SK-N-SH (cell line): ENCODE measurements at regions not wholly inside any gene's neighbourhood (a gene's known extent, or its start where the extent isn't known, plus 50 kb on each side); places are given as distances from the start of the nearest gene placed in this dataset.

Experiments used
- CTCF ChIA-PET: fragments of 300-600, 350-600 bp; formaldehyde crosslinking; extraction: SDS; loops from one replicate; lab custom pipeline; 2021; lab: Yijun Ruan, JAX
- POLR2A ChIA-PET: fragments of 350-600 bp; sonication (Branson Sonifier 250); formaldehyde crosslinking; extraction: SDS; loops from one replicate; lab custom pipeline; 2020; ENCODE audit warnings: antibody characterized with exemption, inconsistent platforms; lab: Yijun Ruan, JAX
- DNase-seq: peaks from one replicate; pipeline ENCODE4 v3.0.0; 2012
- H2AFZ ChIP-seq: fragments of 200-600 bp; sonication (generic); 2 replicates; pipeline ENCODE4 v1.8.1; 2016; ENCODE audit warnings: antibody characterized with exemption, mild to moderate bottlenecking, low read depth
- H3F3A ChIP-seq: fragments of 200-600 bp; sonication (generic); replicated peaks from 2 replicates; pipeline ENCODE3; 2016; ENCODE audit warnings: antibody characterized with exemption, mild to moderate bottlenecking; ENCODE audit not compliant: insufficient read depth
- H3K27ac ChIP-seq, 2 experiments: fragments of 200-500 bp in 1 of 2; fragments of 200-600 bp in 1 of 2; sonication (Bioruptor generic) in 1 of 2; sonication (generic), shearing (Covaris generic) in 1 of 2; 2 replicates each; pipeline versions ENCODE4 v1.5.1 to v1.6.1; 2014 to 2016; ENCODE audit warnings: low read depth in 2 of 2, inconsistent platforms in 1 of 2, low read length in 1 of 2, mild to moderate bottlenecking in 1 of 2, mixed read lengths in 1 of 2
- H3K27me3 ChIP-seq: fragments of 200-600 bp; sonication (generic), shearing (Covaris generic); 2 replicates; pipeline ENCODE4 v1.6.1; 2016; ENCODE audit warnings: mixed run types; ENCODE audit not compliant: insufficient read depth
- H3K36me3 ChIP-seq, 2 experiments: fragments of 200-500 bp in 1 of 2; fragments of 200-600 bp in 1 of 2; sonication (Bioruptor generic) in 1 of 2; sonication (generic) in 1 of 2; replicated peaks in 1 of 2; 2 replicates each; pipeline versions ENCODE3 to v1.5.1; 2014 to 2016; ENCODE audit warnings: low read length in 1 of 2, mild to moderate bottlenecking in 1 of 2; ENCODE audit not compliant: insufficient read depth in 2 of 2, control insufficient read depth in 1 of 2
- H3K4me1 ChIP-seq, 2 experiments: fragments of 200-500 bp in 1 of 2; fragments of 200-600 bp in 1 of 2; sonication (Bioruptor generic) in 1 of 2; sonication (generic), shearing (Covaris generic) in 1 of 2; 2 replicates each; pipeline versions ENCODE4 v1.5.1 to v1.6.1; 2014 to 2016; ENCODE audit warnings: low read depth in 1 of 2, low read length in 1 of 2, mixed run types in 1 of 2; ENCODE audit not compliant: insufficient read depth in 2 of 2, control insufficient read depth in 1 of 2
- H3K4me2 ChIP-seq: fragments of 200-600 bp; sonication (generic), shearing (Covaris generic); 2 replicates; pipeline ENCODE4 v1.6.1; 2017; ENCODE audit warnings: mixed run types
- H3K4me3 ChIP-seq, 2 experiments: fragments of 200-500 bp in 1 of 2; fragments of 200-600 bp in 1 of 2; sonication (Bioruptor generic) in 1 of 2; sonication (generic), shearing (Covaris generic) in 1 of 2; 2 replicates each; pipeline versions ENCODE4 v1.5.1 to v1.8.1; 2014 to 2016; ENCODE audit warnings: low read depth in 2 of 2, inconsistent platforms in 1 of 2, low read length in 1 of 2, mild to moderate bottlenecking in 1 of 2, mixed read lengths in 1 of 2, moderate library complexity in 1 of 2
- H3K79me2 ChIP-seq: fragments of 200-600 bp; sonication (generic); 2 replicates; pipeline ENCODE4 v1.8.1; 2017; ENCODE audit warnings: mild to moderate bottlenecking; ENCODE audit not compliant: insufficient read depth
- H3K9ac ChIP-seq: fragments of 200-600 bp; sonication (generic); 2 replicates; pipeline ENCODE4 v1.6.1; 2017; ENCODE audit warnings: mixed run types
- H3K9me2 ChIP-seq: fragments of 200-600 bp; sonication (generic); 2 replicates; pipeline ENCODE4 v1.6.1; 2017; ENCODE audit warnings: mixed run types
- H3K9me3 ChIP-seq: fragments of 200-600 bp; sonication (generic); 2 replicates; pipeline ENCODE4 v1.6.1; 2017; ENCODE audit warnings: mixed run types, mild to moderate bottlenecking, moderate library complexity
- H4K20me1 ChIP-seq: fragments of 200-600 bp; sonication (generic); 2 replicates; pipeline ENCODE4 v1.6.1; 2017; ENCODE audit warnings: mild to moderate bottlenecking, mixed run types; ENCODE audit not compliant: insufficient read depth
- CHD2 ChIP-seq: fragments of 150-350 bp; IDR thresholded peaks from 2 replicates; pipeline ENCODE4 v1.6.1; 2018; ENCODE audit warnings: low read length; ENCODE audit not compliant: partially characterized antibody
- ELF1 ChIP-seq: IDR thresholded peaks from 2 replicates; pipeline ENCODE4 v1.4.0; 2012
- EZH2phosphoT487 ChIP-seq: fragments of 200-600 bp; sonication (generic); IDR thresholded peaks from 2 replicates; pipeline ENCODE4 v1.6.1; 2017; ENCODE audit warnings: low read depth, mixed run types, mild to moderate bottlenecking, antibody characterized with exemption, moderate library complexity, borderline replicate concordance
- JUND ChIP-seq: IDR thresholded peaks from 2 replicates; pipeline ENCODE4 v1.4.0; 2012
- MXI1 ChIP-seq: IDR thresholded peaks from 2 replicates; pipeline ENCODE4 v1.6.1; 2012; ENCODE audit warnings: mild to moderate bottlenecking, low read depth, low read length, improper control_type of control experiment
- NRF1 ChIP-seq: IDR thresholded peaks from 2 replicates; pipeline ENCODE4 v1.6.1; 2012; ENCODE audit warnings: low read depth, mild to moderate bottlenecking, low read length
- POLR2AphosphoS5 ChIP-seq: IDR thresholded peaks from 2 replicates; pipeline ENCODE4 v1.6.1; 2012; ENCODE audit warnings: low read depth, low read length
- RXRA ChIP-seq: IDR thresholded peaks from 2 replicates; pipeline ENCODE4 v1.4.0; 2012; ENCODE audit warnings: low read depth, mild to moderate bottlenecking, borderline replicate concordance
- SIN3A ChIP-seq: IDR thresholded peaks from 2 replicates; pipeline ENCODE4 v1.6.1; 2012; ENCODE audit warnings: low read depth, mild to moderate bottlenecking, low read length, moderate library complexity, borderline replicate concordance
- TAF1 ChIP-seq: IDR thresholded peaks from 2 replicates; pipeline ENCODE4 v1.6.1; 2012; ENCODE audit warnings: low read depth, mild to moderate bottlenecking, low read length, moderate library complexity, borderline replicate concordance
- TEAD4 ChIP-seq: IDR thresholded peaks from 2 replicates; pipeline ENCODE4 v1.4.0; 2012; ENCODE audit warnings: mild to moderate bottlenecking, borderline replicate concordance; ENCODE audit not compliant: insufficient read depth
- YY1 ChIP-seq: IDR thresholded peaks from 2 replicates; pipeline ENCODE4 v1.4.0; 2012; ENCODE audit warnings: low read depth, mild to moderate bottlenecking
- WGBS: methylation state at CpG from one replicate; pipeline ENCODE4 v1.1.6; 2017; ENCODE audit warnings: low lambda C conversion rate; 5-methylcytosine and 5-hydroxymethylcytosine counted together
- TF ChIP-seq, protein P1 (sequence below): IDR thresholded peaks from 2 replicates; pipeline ENCODE4 v1.4.0; 2012; ENCODE audit warnings: low read depth, borderline replicate concordance
- TF ChIP-seq, protein P2 (sequence below): fragments of 150-350 bp; IDR thresholded peaks from 2 replicates; pipeline ENCODE4 v1.6.1; 2017; ENCODE audit warnings: antibody characterized with exemption, low read length, low read depth, borderline replicate concordance
- TF ChIP-seq, protein P3 (sequence below): fragments of 150-350 bp; IDR thresholded peaks from 2 replicates; pipeline ENCODE4 v1.6.1; 2016; ENCODE audit warnings: mild to moderate bottlenecking, low read depth, low read length

DNA sequence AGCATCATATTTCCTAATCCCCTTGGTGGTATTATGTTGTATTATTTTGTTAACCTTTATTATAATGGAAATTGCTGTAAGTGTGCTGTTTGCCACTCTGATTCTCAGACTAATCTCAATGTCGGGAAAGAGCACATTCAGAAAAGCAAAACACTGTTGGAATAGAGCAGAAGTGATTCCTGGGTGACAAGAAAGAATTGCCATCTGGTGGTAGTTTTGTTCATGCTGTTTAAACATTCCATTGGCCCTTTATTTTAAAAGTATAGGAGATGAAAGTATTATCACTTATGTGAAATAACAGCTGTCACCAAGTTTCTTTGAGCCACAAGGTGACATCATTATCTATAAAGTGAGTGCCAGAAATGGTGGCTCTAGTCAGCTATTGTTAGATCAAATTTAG is 301.3 kb upstream of the SGCD start:
- no peaks in the 10 kb centered on the region for H3K9me3 ChIP-seq
- no peak overlapping the region for H3K27ac ChIP-seq
- H3K36me3 ChIP-seq: no peaks in the 10 kb centered on the region
- ChIA-PET CTCF (no interaction called here), POLR2A (no interaction called here)
- H4K20me1 ChIP-seq: no peaks in the 10 kb centered on the region
- no peaks in the 10 kb centered on the region for H3K4me1 ChIP-seq
- H3K27me3 ChIP-seq: no peaks in the 10 kb centered on the region
- DNase-seq: no peak
- no peak overlapping the region for H3K4me3 ChIP-seq
- no peak overlapping the region for H2AFZ ChIP-seq
- H3K9ac ChIP-seq: no peak overlapping the region
- no peak overlapping the region for H3K4me2 ChIP-seq
- no peaks in the 10 kb centered on the region for H3K9me2 ChIP-seq
- H3F3A ChIP-seq: no peaks in the 10 kb centered on the region
- TF ChIP-seq, protein P1, sequence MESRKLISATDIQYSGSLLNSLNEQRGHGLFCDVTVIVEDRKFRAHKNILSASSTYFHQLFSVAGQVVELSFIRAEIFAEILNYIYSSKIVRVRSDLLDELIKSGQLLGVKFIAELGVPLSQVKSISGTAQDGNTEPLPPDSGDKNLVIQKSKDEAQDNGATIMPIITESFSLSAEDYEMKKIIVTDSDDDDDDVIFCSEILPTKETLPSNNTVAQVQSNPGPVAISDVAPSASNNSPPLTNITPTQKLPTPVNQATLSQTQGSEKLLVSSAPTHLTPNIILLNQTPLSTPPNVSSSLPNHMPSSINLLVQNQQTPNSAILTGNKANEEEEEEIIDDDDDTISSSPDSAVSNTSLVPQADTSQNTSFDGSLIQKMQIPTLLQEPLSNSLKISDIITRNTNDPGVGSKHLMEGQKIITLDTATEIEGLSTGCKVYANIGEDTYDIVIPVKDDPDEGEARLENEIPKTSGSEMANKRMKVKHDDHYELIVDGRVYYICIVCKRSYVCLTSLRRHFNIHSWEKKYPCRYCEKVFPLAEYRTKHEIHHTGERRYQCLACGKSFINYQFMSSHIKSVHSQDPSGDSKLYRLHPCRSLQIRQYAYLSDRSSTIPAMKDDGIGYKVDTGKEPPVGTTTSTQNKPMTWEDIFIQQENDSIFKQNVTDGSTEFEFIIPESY: no peak
- TF ChIP-seq YY1 (no peak), CHD2 (no peak), EZH2phosphoT487 (no peak), TAF1 (no peak), MXI1 (no peak), RXRA (no peak), TEAD4 (no peak), JUND (no peak), SIN3A (no peak), POLR2AphosphoS5 (no peak)
- TF ChIP-seq, protein P2, sequence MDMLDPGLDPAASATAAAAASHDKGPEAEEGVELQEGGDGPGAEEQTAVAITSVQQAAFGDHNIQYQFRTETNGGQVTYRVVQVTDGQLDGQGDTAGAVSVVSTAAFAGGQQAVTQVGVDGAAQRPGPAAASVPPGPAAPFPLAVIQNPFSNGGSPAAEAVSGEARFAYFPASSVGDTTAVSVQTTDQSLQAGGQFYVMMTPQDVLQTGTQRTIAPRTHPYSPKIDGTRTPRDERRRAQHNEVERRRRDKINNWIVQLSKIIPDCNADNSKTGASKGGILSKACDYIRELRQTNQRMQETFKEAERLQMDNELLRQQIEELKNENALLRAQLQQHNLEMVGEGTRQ: no peak
- TF ChIP-seq, protein P3, sequence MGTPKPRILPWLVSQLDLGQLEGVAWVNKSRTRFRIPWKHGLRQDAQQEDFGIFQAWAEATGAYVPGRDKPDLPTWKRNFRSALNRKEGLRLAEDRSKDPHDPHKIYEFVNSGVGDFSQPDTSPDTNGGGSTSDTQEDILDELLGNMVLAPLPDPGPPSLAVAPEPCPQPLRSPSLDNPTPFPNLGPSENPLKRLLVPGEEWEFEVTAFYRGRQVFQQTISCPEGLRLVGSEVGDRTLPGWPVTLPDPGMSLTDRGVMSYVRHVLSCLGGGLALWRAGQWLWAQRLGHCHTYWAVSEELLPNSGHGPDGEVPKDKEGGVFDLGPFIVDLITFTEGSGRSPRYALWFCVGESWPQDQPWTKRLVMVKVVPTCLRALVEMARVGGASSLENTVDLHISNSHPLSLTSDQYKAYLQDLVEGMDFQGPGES: no peak
- TF ChIP-seq, all 33 proteins: peak for 0
- H3K79me2 ChIP-seq: no peaks in the 10 kb centered on the region
- WGBS: 19% methylated on average over 1 of the region's 1 CpG

DNA sequence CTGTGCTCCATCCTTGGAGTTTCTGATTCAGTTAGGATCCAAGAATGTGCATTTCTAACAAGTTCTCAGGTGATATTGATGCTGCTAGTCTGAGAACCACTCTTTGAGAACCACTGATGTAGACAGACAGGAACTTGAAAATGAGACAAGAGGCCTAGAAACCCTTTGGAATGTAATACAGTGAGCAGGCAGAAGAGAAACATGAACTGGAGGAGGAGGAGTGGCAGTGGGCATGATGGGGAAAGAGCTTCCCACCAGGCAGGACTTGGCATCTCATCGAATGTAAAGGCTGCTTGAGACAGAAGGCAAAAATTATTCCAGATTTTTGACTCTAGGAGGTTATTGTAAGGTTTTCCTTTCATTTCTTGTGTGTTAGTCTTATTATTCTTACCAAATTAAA is 295.8 kb upstream of the SGCD start:
- TF ChIP-seq ELF1 (no peak), NRF1 (no peak)
- WGBS: 29% methylated on average over 1 of the region's 1 CpG
- Histone ChIP-seq H3K9me2 (no peaks in the 10 kb centered on the region), H3K9me3 (no peaks in the 10 kb centered on the region), H3K4me1 (no peaks in the 10 kb centered on the region), H3K36me3 (no peaks in the 10 kb centered on the region), H2AFZ (no peak overlapping the region), H3K4me2 (no peak overlapping the region), H4K20me1 (no peaks in the 10 kb centered on the region), H3K27me3 (no peaks in the 10 kb centered on the region), H3F3A (no peaks in the 10 kb centered on the region), H3K9ac (no peak overlapping the region), H3K4me3 (no peak overlapping the region), H3K27ac (no peak overlapping the region), H3K79me2 (no peaks in the 10 kb centered on the region)
- CTCF ChIA-PET: no interaction called here
- no peak for DNase-seq
- POLR2A ChIA-PET: no interaction called here
